Sigmoid colon (tissue), 6 donors: ENCODE measurements at regions not wholly inside any gene's neighbourhood (a gene's known extent, or its start where the extent isn't known, plus 50 kb on each side); places are given as distances from the start of the nearest gene placed in this dataset.

Experiments used
- DNase-seq: peaks from one replicate; pipeline ENCODE4 v3.0.0-alpha.2; 2019
- H3K27ac ChIP-seq, 4 donors: fragments of 200-600 bp; sonication (generic); one replicate each; pipeline ENCODE4 v1.5.1; 2016 to 2019; ENCODE audit warnings: mild to moderate bottlenecking in 1 of 4
- H3K27me3 ChIP-seq, 3 donors: fragments of 200-600 bp; sonication (generic); one replicate each; pipeline ENCODE4 v1.5.1; 2019; ENCODE audit warnings: mild to moderate bottlenecking in 1 of 3
- H3K36me3 ChIP-seq, 4 donors: fragments of 200-600 bp; sonication (generic); one replicate each; pipeline ENCODE4 v1.5.1; 2016 to 2019
- H3K4me1 ChIP-seq, 4 donors: fragments of 200-600 bp; sonication (generic); one replicate each; pipeline ENCODE4 v1.5.1; 2017 to 2019
- H3K4me3 ChIP-seq, 4 donors: fragments of 200-600 bp; sonication (generic); one replicate each; pipeline ENCODE4 v1.5.1; 2017 to 2019; ENCODE audit warnings: mild to moderate bottlenecking in 2 of 4, moderate library complexity in 1 of 4
- H3K9me3 ChIP-seq, 4 donors: fragments of 200-600 bp in 3 of 4; sonication (generic) in 3 of 4; one replicate each; pipeline versions ENCODE4 v1.5.1 to v1.6.1; 2013 to 2019
- CTCF ChIP-seq, 4 experiments: fragments of 450-650 bp in 3 of 4; fragments of 200-600 bp in 1 of 4; IDR thresholded peaks; one replicate each; pipeline ENCODE4 v1.5.1; 2016 to 2019; ENCODE audit warnings: antibody characterized with exemption in 4 of 4, mild to moderate bottlenecking in 3 of 4, moderate library complexity in 2 of 4
- EP300 ChIP-seq, 4 donors: sonication (generic); formaldehyde crosslinking; IDR thresholded peaks; one replicate each; pipeline ENCODE4 v1.6.1; 2017; ENCODE audit warnings: antibody characterized with exemption in 4 of 4
- POLR2A ChIP-seq, 2 donors: fragments of 450-650 bp; IDR thresholded peaks; one replicate each; pipeline ENCODE4 v1.6.1; 2016; ENCODE audit warnings: antibody characterized with exemption in 2 of 2, mild to moderate bottlenecking in 2 of 2, moderate library complexity in 2 of 2
- POLR2AphosphoS5 ChIP-seq, 4 donors: sonication (generic); formaldehyde crosslinking; IDR thresholded peaks; one replicate each; pipeline ENCODE4 v1.6.1; 2017; ENCODE audit warnings: antibody characterized with exemption in 4 of 4
- WGBS, 2 donors: extraction: QIAGEN DNeasy Blood & Tissue Kit; methylation state at CpG; one replicate each; pipeline ENCODE4 v1.1.7; 2013; 5-methylcytosine and 5-hydroxymethylcytosine counted together
- intact Hi-C: fragments of 100-400 bp; cut with DNase I; formaldehyde crosslinking; loops from one replicate; pipeline ENCODE4 v1.15.1; 2023
- donor health status: healthy with polysubstance abuse.
- donor health status: healthy.

- no peaks in the 10 kb centered on the region for H3K27me3 ChIP-seq
- no peak overlapping the region for H3K4me3 ChIP-seq
- intact Hi-C loops: loop anchor here (5.0 kb wide), 1 partner anchor 61 kb away; no protein-coding TSS in a partner anchor
- no peak for DNase-seq
- TF ChIP-seq EP300 (IDR thresholded peaks at IDR 0.05): no peak
- TF ChIP-seq CTCF (IDR thresholded peaks at IDR 0.05): no peak
- no peak for TF ChIP-seq POLR2A (IDR thresholded peaks at IDR 0.05)
- TF ChIP-seq POLR2AphosphoS5 (IDR thresholded peaks at IDR 0.05): no peak
- peak overlapping the region; percentile 80 to 95 (median 90) for H3K27ac ChIP-seq
- no peaks in the 10 kb centered on the region for H3K9me3 ChIP-seq
- no peaks in the 10 kb centered on the region for H3K36me3 ChIP-seq
- WGBS, 2 donors: 93 to 96% methylated on average over 3 of the region's 3 CpGs
- H3K4me1 ChIP-seq: peaks cover 0 to 73% (median 57%) of the 10 kb centered on the region in 4 donors
These were observed 128.4 kb upstream of the COL21A1 start for GRCh38 chr6:56375806-56376205.

- Histone ChIP-seq H3K27me3 (no peaks in the 10 kb centered on the region), H3K36me3 (no peaks in the 10 kb centered on the region), H3K9me3 (no peaks in the 10 kb centered on the region), H3K4me3 (no peak overlapping the region), H3K4me1 (peaks cover 0 to 78% (median 65%) of the 10 kb centered on the region in 4 donors), H3K27ac (peak overlapping the region; percentile 80 to 95 (median 90))
- TF ChIP-seq EP300 (IDR thresholded peaks at IDR 0.05) (peak in 1 of 4 donors; percentile 3), POLR2A (IDR thresholded peaks at IDR 0.05) (no peak), POLR2AphosphoS5 (IDR thresholded peaks at IDR 0.05) (peak; percentile 23 to 49 (median 42)), CTCF (IDR thresholded peaks at IDR 0.05) (no peak)
- intact Hi-C loops: loop anchor here (5.0 kb wide), 2 partner anchors 62 to 77 kb away; no protein-coding TSS in a partner anchor
- 67 to 85% methylated on average over 4 of the region's 4 CpGs for WGBS, 2 donors
- DNase-seq: peak; percentile 83
These were observed 127.5 kb upstream of the COL21A1 start for GRCh38 chr6:56374841-56375369.

GRCh38 chr6:56372406-56372995, 125.1 kb upstream of the COL21A1 start:
- no peak overlapping the region for H3K4me3 ChIP-seq
- no peak for DNase-seq
- H3K36me3 ChIP-seq: no peaks in the 10 kb centered on the region
- no peaks in the 10 kb centered on the region for H3K27me3 ChIP-seq
- TF ChIP-seq POLR2AphosphoS5 (IDR thresholded peaks at IDR 0.05): no peak
- TF ChIP-seq POLR2A (IDR thresholded peaks at IDR 0.05): no peak
- no peak for TF ChIP-seq EP300 (IDR thresholded peaks at IDR 0.05)
- no peaks in the 10 kb centered on the region for H3K9me3 ChIP-seq
- H3K4me1 ChIP-seq: peaks cover 0 to 90% (median 75%) of the 10 kb centered on the region in 4 donors
- peak overlapping the region; percentile 80 to 95 (median 90) for H3K27ac ChIP-seq
- 73 to 82% methylated on average over 3 of the region's 3 CpGs for WGBS, 2 donors
- intact Hi-C loops: loop anchor here (5.0 kb wide), 1 partner anchor 80 kb away; no protein-coding TSS in a partner anchor

GRCh38 chr6:56370561-56371211, 123.3 kb upstream of the COL21A1 start:
- peak; percentile 91 for DNase-seq

More at GRCh38 chr6:56370561-56371211, 123.3 kb upstream of the COL21A1 start:
- peak; percentile 57 to 81 (median 76) for TF ChIP-seq POLR2AphosphoS5 (IDR thresholded peaks at IDR 0.05)
- TF ChIP-seq EP300 (IDR thresholded peaks at IDR 0.05): peak in 3 of 4 donors; percentile 40 to 87 (median 78)
- no peak for TF ChIP-seq CTCF (IDR thresholded peaks at IDR 0.05)
- peak overlapping the region in 1 of 4 donors; percentile 6 for H3K4me3 ChIP-seq
- no peaks in the 10 kb centered on the region for H3K36me3 ChIP-seq
- H3K9me3 ChIP-seq: no peaks in the 10 kb centered on the region
- H3K27ac ChIP-seq: peak overlapping the region; percentile 80 to 95 (median 90)
- no peaks in the 10 kb centered on the region for H3K27me3 ChIP-seq
- intact Hi-C loops: loop anchor here (2.0 to 5.0 kb wide), 2 partner anchors 82 to 180 kb away; no protein-coding TSS in a partner anchor
- 53 to 62% methylated on average over 2 of the region's 2 CpGs for WGBS, 2 donors
- peaks cover 0 to 96% (median 79%) of the 10 kb centered on the region in 4 donors for H3K4me1 ChIP-seq
